Cardiac muscle cell (in vitro differentiated cells and primary cell): ENCODE measurements at regions not wholly inside any gene's neighbourhood (a gene's known extent, or its start where the extent isn't known, plus 50 kb on each side); places are given as distances from the start of the nearest gene placed in this dataset.

Source experiments
- DNase-seq, 2 donors: peaks; one replicate each; pipeline versions ENCODE4 v3.0.0 to v3.0.0-alpha.2; 2010 to 2017; ENCODE audit warnings: low read depth in 1 of 2, low spot score in 1 of 2
- H3K27ac ChIP-seq: fragments of 200-600 bp; sonication (generic); 2 replicates; pipeline ENCODE4 v1.5.1; 2016
- H3K27me3 ChIP-seq: fragments of 200-600 bp; sonication (generic); 2 replicates; pipeline ENCODE4 v1.6.0; 2016; ENCODE audit warnings: control low read depth
- H3K36me3 ChIP-seq: fragments of 200-600 bp; sonication (generic); 2 replicates; pipeline ENCODE4 v1.5.1; 2016; ENCODE audit warnings: control low read depth
- H3K4me1 ChIP-seq: fragments of 200-600 bp; sonication (generic); 2 replicates; pipeline ENCODE4 v1.8.1; 2017; ENCODE audit warnings: low read depth, mild to moderate bottlenecking, mixed run types
- H3K4me3 ChIP-seq: fragments of 200-600 bp; sonication (generic); 2 replicates; pipeline ENCODE4 v1.5.1; 2016; ENCODE audit warnings: mild to moderate bottlenecking
- H3K9me3 ChIP-seq: fragments of 200-600 bp; sonication (generic); 2 replicates; pipeline ENCODE4 v1.5.1; 2017; ENCODE audit warnings: low read depth, mild to moderate bottlenecking, control low read depth
- TF ChIP-seq, protein P1 (sequence below): IDR thresholded peaks from 2 replicates; pipeline ENCODE4 v1.5.1; 2012; ENCODE audit warnings: low read depth, mild to moderate bottlenecking, low read length

- DNase-seq: no peak
- Histone ChIP-seq H3K9me3 (no peaks in the 10 kb centered on the region), H3K4me1 (no peaks in the 10 kb centered on the region), H3K27me3 (no peaks in the 10 kb centered on the region), H3K4me3 (no peak overlapping the region), H3K36me3 (no peaks in the 10 kb centered on the region), H3K27ac (no peak overlapping the region)
- TF ChIP-seq, protein P1, sequence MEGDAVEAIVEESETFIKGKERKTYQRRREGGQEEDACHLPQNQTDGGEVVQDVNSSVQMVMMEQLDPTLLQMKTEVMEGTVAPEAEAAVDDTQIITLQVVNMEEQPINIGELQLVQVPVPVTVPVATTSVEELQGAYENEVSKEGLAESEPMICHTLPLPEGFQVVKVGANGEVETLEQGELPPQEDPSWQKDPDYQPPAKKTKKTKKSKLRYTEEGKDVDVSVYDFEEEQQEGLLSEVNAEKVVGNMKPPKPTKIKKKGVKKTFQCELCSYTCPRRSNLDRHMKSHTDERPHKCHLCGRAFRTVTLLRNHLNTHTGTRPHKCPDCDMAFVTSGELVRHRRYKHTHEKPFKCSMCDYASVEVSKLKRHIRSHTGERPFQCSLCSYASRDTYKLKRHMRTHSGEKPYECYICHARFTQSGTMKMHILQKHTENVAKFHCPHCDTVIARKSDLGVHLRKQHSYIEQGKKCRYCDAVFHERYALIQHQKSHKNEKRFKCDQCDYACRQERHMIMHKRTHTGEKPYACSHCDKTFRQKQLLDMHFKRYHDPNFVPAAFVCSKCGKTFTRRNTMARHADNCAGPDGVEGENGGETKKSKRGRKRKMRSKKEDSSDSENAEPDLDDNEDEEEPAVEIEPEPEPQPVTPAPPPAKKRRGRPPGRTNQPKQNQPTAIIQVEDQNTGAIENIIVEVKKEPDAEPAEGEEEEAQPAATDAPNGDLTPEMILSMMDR: no peak
These were observed 367.3 kb downstream of the UTRN start for GRCh38 chr6:144652292-144652891.

DNA sequence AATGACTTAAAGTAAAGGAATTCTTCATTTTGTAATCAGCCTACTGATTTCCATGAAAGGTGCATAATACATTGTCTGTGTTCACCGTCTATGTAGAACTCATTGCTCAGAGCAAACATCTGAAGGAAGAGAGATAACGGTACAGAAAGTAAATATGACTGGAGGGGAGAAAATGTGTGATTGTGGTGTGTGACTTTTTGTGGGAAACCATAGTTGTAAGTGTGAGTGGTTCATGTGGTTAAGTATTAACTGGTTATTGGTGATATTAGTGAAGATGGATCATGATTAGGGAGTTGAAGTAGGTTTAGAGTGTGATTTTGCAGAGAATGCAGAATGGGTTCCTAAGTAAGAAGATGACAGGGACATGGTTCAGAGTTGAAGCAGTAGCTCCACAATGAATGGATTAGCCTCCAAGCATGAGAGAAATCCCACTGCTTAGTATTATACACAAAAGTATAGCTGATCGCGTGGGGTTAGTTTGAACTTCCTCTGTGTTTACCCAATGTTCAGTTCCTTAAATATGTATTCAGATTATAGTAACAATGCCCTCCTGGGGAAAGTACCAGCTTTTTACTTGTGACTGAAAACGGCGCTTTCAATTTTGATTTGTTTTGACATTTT lies 368.9 kb downstream of the UTRN start:
- TF ChIP-seq, protein P1: no peak
- Histone ChIP-seq H3K36me3 (no peaks in the 10 kb centered on the region), H3K4me3 (no peak overlapping the region), H3K27ac (peak overlapping the region; percentile 3), H3K27me3 (no peaks in the 10 kb centered on the region), H3K9me3 (no peaks in the 10 kb centered on the region), H3K4me1 (no peaks in the 10 kb centered on the region)
- DNase-seq: no peak

DNA sequence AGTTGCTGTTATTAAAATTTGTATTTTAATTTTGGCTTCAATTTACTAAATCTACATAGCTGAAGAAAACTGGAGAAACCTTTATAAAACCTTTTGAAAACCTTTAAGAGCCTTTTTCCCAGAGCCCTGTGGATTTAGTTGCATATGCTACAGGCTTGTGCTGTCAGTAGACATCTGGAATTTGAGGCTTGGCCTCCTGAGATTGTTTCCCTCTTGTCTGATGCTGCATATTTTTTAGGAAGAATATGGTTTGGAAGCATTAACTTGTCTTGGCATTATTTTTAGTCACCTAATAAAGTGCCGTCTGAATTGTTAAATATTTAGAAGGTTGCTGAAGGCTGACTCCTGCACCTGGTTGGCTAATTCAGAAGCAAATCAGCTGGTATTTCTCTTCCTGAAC lies 369.4 kb downstream of the UTRN start:
- no peaks in the 10 kb centered on the region for H3K9me3 ChIP-seq
- no peaks in the 10 kb centered on the region for H3K36me3 ChIP-seq
- H3K27ac ChIP-seq: peak overlapping the region; percentile 3
- peaks cover 2% of the 10 kb centered on the region for H3K4me1 ChIP-seq
- no peak for DNase-seq
- no peaks in the 10 kb centered on the region for H3K27me3 ChIP-seq
- no peak overlapping the region for H3K4me3 ChIP-seq
- TF ChIP-seq, protein P1: no peak

- Histone ChIP-seq H3K4me3 (no peak overlapping the region), H3K4me1 (peaks cover 8% of the 10 kb centered on the region)
- TF ChIP-seq, protein P1: no peak
These were observed 370.2 kb downstream of the UTRN start for GRCh38 chr6:144655376-144655775.

GRCh38 chr6:144657691-144658090 lies 372.6 kb downstream of the UTRN start:
- no peak overlapping the region for H3K27ac ChIP-seq
- DNase-seq: peak in 1 of 2 donors; percentile 35
- H3K27me3 ChIP-seq: no peaks in the 10 kb centered on the region
- no peaks in the 10 kb centered on the region for H3K36me3 ChIP-seq
- H3K4me1 ChIP-seq: peaks cover 8% of the 10 kb centered on the region
- TF ChIP-seq, protein P1: no peak
- H3K4me3 ChIP-seq: no peak overlapping the region
- no peaks in the 10 kb centered on the region for H3K9me3 ChIP-seq

More at GRCh38 chr6:144655376-144655775, 370.2 kb downstream of the UTRN start:
- Histone ChIP-seq H3K9me3 (no peaks in the 10 kb centered on the region), H3K27ac (no peak overlapping the region), H3K36me3 (no peaks in the 10 kb centered on the region), H3K27me3 (no peaks in the 10 kb centered on the region)
- no peak for DNase-seq
